MM.1S (cell line): ENCODE measurements at regions not wholly inside any gene's neighbourhood (a gene's known extent, or its start where the extent isn't known, plus 50 kb on each side); places are given as distances from the start of the nearest gene placed in this dataset.

ENCODE experiments used
- DNase-seq: peaks from one replicate; pipeline ENCODE4 v3.0.0-alpha.2; 2015
- H2AFZ ChIP-seq: fragments of 300-600 bp; sonication (generic); 2 replicates; pipeline ENCODE4 v1.6.0; 2016; ENCODE audit warnings: antibody characterized with exemption, low read length
- H3F3A ChIP-seq: fragments of 300-600 bp; sonication (generic); 2 replicates; pipeline ENCODE4 v1.6.1; 2016; ENCODE audit warnings: mild to moderate bottlenecking, antibody characterized with exemption, low read length, moderate library complexity, mixed read lengths; ENCODE audit not compliant: insufficient read depth
- H3K27ac ChIP-seq: fragments of 300-600 bp; sonication (generic); 2 replicates; pipeline ENCODE4 v1.5.1; 2016; ENCODE audit warnings: mild to moderate bottlenecking, low read length
- H3K27me3 ChIP-seq: fragments of 300-600 bp; sonication (generic); replicated peaks from 2 replicates; pipeline ENCODE4 v1.6.0; 2016; ENCODE audit warnings: low read length; ENCODE audit not compliant: insufficient read depth
- H3K36me3 ChIP-seq: fragments of 300-600 bp; sonication (generic); replicated peaks from 2 replicates; pipeline ENCODE4 v1.6.1; 2016; ENCODE audit warnings: mild to moderate bottlenecking, low read length, mixed read lengths; ENCODE audit not compliant: insufficient read depth
- H3K4me1 ChIP-seq: fragments of 300-600 bp; sonication (generic); 2 replicates; pipeline ENCODE4 v1.6.1; 2016; ENCODE audit warnings: low read length, mixed read lengths
- H3K4me2 ChIP-seq: fragments of 300-600 bp; sonication (generic); 2 replicates; pipeline ENCODE4 v1.6.0; 2016; ENCODE audit warnings: low read depth, low read length
- H3K4me3 ChIP-seq: fragments of 300-600 bp; sonication (generic); 2 replicates; pipeline ENCODE4 v1.5.1; 2016; ENCODE audit warnings: low read length, mixed read lengths
- H3K79me2 ChIP-seq: fragments of 300-600 bp; sonication (generic); 2 replicates; pipeline ENCODE4 v1.6.1; 2016; ENCODE audit warnings: mixed run types, low read length, mixed read lengths
- H3K9ac ChIP-seq: fragments of 300-600 bp; sonication (generic); 2 replicates; pipeline ENCODE4 v1.6.1; 2016; ENCODE audit warnings: low read length, mixed read lengths
- H3K9me2 ChIP-seq: fragments of 300-600 bp; sonication (generic); replicated peaks from 2 replicates; pipeline ENCODE4 v1.6.1; 2016; ENCODE audit warnings: mild to moderate bottlenecking, low read length, mixed read lengths; ENCODE audit not compliant: insufficient read depth
- H3K9me3 ChIP-seq: fragments of 300-600 bp; sonication (generic); replicated peaks from 2 replicates; pipeline ENCODE4 v1.6.1; 2016; ENCODE audit warnings: mild to moderate bottlenecking, low read length, mixed read lengths; ENCODE audit not compliant: insufficient read depth
- H4K20me1 ChIP-seq: fragments of 300-600 bp; sonication (generic); 2 replicates; pipeline ENCODE4 v1.6.1; 2016; ENCODE audit warnings: mild to moderate bottlenecking, low read length, moderate library complexity, mixed read lengths; ENCODE audit not compliant: insufficient read depth
- CTCF ChIP-seq: fragments of 300-600 bp; sonication (generic); IDR thresholded peaks from 2 replicates; pipeline ENCODE4 v1.5.1; 2016; ENCODE audit warnings: antibody characterized with exemption, low read length, mixed read lengths
- EZH2 ChIP-seq: fragments of 300-600 bp; sonication (generic); optimal IDR thresholded peaks from 2 replicates; pipeline ENCODE3; 2017; ENCODE audit warnings: low read depth, mild to moderate bottlenecking, antibody characterized with exemption, low read length, mixed read lengths
- EZH2phosphoT487 ChIP-seq: fragments of 300-600 bp; sonication (generic); IDR thresholded peaks from 2 replicates; pipeline ENCODE4 v1.6.1; 2018; ENCODE audit warnings: antibody characterized with exemption, low read length

DNA sequence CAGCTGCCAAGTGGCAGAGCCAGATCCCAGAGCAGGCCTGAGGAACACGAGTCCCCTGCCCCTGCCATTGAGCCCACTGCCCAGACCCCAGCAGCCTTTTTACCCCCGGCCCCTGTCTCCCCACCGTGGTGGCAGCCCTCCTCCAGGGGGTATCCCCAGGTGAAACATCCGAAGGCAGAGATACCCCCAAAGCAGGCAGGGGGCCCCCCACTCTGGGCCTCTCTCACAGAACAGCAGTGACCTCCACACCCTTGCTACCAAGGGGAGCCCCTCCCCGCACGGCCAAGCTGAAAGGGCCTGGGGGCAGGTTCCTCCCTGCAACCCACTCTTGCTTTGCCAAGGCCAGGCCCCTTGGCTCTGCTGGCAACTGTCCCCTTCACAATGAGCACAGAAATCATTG is 142.2 kb downstream of the ENGASE start:
- Histone ChIP-seq H3K27ac (no peak overlapping the region), H3K27me3 (peaks cover 98% of the 10 kb centered on the region), H3K79me2 (no peaks in the 10 kb centered on the region), H3K9me2 (no peaks in the 10 kb centered on the region), H2AFZ (no peak overlapping the region), H3F3A (no peaks in the 10 kb centered on the region), H4K20me1 (no peaks in the 10 kb centered on the region), H3K4me2 (no peak overlapping the region), H3K4me1 (no peaks in the 10 kb centered on the region), H3K9me3 (no peaks in the 10 kb centered on the region), H3K36me3 (no peaks in the 10 kb centered on the region), H3K9ac (no peak overlapping the region), H3K4me3 (no peak overlapping the region)
- DNase-seq, result no peak
- no peak for TF ChIP-seq CTCF

GRCh38 chr17:79216391-79216790 is 141.8 kb downstream of the ENGASE start:
- Histone ChIP-seq H3K4me2 (no peak overlapping the region), H4K20me1 (no peaks in the 10 kb centered on the region), H3K27ac (no peak overlapping the region)

GRCh38 chr17:79215631-79216030 is 141.0 kb downstream of the ENGASE start:
- no peaks in the 10 kb centered on the region for H3K9me2 ChIP-seq
- H3K4me1 ChIP-seq, result no peaks in the 10 kb centered on the region
- TF ChIP-seq CTCF, result no peak
- no peak for TF ChIP-seq EZH2phosphoT487
- TF ChIP-seq EZH2, result no peak
- DNase-seq, result no peak
- H3K27me3 ChIP-seq, result peaks cover 98% of the 10 kb centered on the region
- no peak overlapping the region for H2AFZ ChIP-seq
- no peaks in the 10 kb centered on the region for H3K79me2 ChIP-seq
- no peak overlapping the region for H3K9ac ChIP-seq
- H3K4me2 ChIP-seq, result no peak overlapping the region
- no peak overlapping the region for H3K27ac ChIP-seq
- H4K20me1 ChIP-seq, result no peaks in the 10 kb centered on the region
- H3K36me3 ChIP-seq, result no peaks in the 10 kb centered on the region
- H3K9me3 ChIP-seq, result no peaks in the 10 kb centered on the region
- no peak overlapping the region for H3K4me3 ChIP-seq
- no peaks in the 10 kb centered on the region for H3F3A ChIP-seq

More at GRCh38 chr17:79216391-79216790, 141.8 kb downstream of the ENGASE start:
- no peak overlapping the region for H3K4me3 ChIP-seq
- no peaks in the 10 kb centered on the region for H3K4me1 ChIP-seq
- H3K9ac ChIP-seq, result no peak overlapping the region
- peaks cover 98% of the 10 kb centered on the region for H3K27me3 ChIP-seq
- H2AFZ ChIP-seq, result no peak overlapping the region
- no peaks in the 10 kb centered on the region for H3K9me2 ChIP-seq
- TF ChIP-seq EZH2phosphoT487 (no peak), EZH2 (no peak), CTCF (no peak)
- no peaks in the 10 kb centered on the region for H3K9me3 ChIP-seq
- H3K79me2 ChIP-seq, result no peaks in the 10 kb centered on the region
- no peak for DNase-seq
- H3F3A ChIP-seq, result no peaks in the 10 kb centered on the region
- H3K36me3 ChIP-seq, result no peaks in the 10 kb centered on the region
